ENCODE measurements at regions not wholly inside any gene's neighbourhood (a gene's known extent, or its start where the extent isn't known, plus 50 kb on each side); places are given as distances from the start of the nearest gene placed in this dataset.

DNA sequence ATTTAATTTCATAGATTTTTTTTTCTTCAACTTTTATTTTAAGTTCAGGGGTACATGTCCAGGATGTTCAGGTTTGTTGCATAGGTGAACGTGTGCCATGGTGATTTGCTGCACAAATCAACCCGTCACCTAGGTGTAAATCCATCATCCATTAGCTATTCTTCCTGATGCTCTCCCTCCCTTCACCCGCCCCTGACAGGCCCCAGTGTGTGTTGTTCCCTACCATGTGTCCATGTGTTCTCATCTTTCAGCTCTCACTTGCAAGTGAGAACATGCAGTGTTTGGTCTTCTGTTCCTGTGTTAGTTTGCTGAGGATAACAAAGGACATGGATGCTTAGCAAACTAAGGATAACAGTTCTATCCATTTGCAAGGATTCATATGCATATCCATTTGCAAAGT, 209.1 kb upstream of the ADCY2 start:
- H3K4me2 ChIP-seq (ENCODE audit: low read length): no peak overlapping the region
- H3K79me2 ChIP-seq (ENCODE audit: insufficient read depth, low read length): no peaks in the 10 kb centered on the region

DNA sequence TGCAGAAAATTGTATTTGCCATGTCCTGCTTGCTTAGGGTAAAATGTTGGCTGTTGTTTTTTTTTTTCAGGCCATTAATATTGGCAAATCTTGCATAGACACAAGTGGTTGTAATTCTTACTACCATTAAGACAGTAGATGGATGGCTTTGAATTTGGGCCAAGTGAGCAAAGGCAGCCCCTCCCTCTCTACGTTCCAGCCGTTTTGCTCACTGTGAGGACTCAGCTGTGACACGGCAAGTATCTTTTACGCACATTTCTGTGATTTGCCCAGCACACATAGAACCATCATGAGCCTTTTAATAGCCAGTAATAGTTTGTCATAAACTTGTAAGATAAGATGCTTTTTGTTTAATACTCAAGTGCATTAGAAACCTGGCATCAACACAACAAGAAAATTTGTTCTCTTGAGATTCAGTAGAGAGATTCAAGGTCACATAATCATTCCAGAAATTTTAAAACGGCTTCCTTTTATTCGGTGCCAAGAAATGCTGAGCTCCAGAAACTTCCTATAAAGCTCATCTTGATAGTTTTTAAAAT, 205.2 kb upstream of the ADCY2 start:
- H3K27ac ChIP-seq (ENCODE audit: low read depth, low read length, poor library complexity, severe bottlenecking): no peak overlapping the region
- no peak overlapping the region for H3K9ac ChIP-seq (ENCODE audit: low read length)
- H3K4me3 ChIP-seq (ENCODE audit: low read depth, low read length, poor library complexity, severe bottlenecking): no peak overlapping the region
- no peaks in the 10 kb centered on the region for H3K9me2 ChIP-seq (ENCODE audit: low read depth, low read length)
- H2AFZ ChIP-seq (ENCODE audit: low read length): no peak overlapping the region
- H3K27me3 ChIP-seq (ENCODE audit: insufficient read depth, low read length): no peaks in the 10 kb centered on the region
- no peaks in the 10 kb centered on the region for H4K20me1 ChIP-seq (ENCODE audit: insufficient read depth, low read length)
- H3K4me2 ChIP-seq (ENCODE audit: low read length): no peak overlapping the region
- no peaks in the 10 kb centered on the region for H3K79me2 ChIP-seq (ENCODE audit: insufficient read depth, low read length)
- no peaks in the 10 kb centered on the region for H3F3A ChIP-seq (ENCODE audit: insufficient read depth, low read length)
- H3K9me3 ChIP-seq (ENCODE audit: low read length): no peaks in the 10 kb centered on the region
- TF ChIP-seq, protein P1, sequence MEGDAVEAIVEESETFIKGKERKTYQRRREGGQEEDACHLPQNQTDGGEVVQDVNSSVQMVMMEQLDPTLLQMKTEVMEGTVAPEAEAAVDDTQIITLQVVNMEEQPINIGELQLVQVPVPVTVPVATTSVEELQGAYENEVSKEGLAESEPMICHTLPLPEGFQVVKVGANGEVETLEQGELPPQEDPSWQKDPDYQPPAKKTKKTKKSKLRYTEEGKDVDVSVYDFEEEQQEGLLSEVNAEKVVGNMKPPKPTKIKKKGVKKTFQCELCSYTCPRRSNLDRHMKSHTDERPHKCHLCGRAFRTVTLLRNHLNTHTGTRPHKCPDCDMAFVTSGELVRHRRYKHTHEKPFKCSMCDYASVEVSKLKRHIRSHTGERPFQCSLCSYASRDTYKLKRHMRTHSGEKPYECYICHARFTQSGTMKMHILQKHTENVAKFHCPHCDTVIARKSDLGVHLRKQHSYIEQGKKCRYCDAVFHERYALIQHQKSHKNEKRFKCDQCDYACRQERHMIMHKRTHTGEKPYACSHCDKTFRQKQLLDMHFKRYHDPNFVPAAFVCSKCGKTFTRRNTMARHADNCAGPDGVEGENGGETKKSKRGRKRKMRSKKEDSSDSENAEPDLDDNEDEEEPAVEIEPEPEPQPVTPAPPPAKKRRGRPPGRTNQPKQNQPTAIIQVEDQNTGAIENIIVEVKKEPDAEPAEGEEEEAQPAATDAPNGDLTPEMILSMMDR (IDR thresholded peaks at IDR 0.05; ENCODE audit: low read length): no peak
- TF ChIP-seq EZH2 (IDR thresholded peaks at IDR 0.05; ENCODE audit: borderline replicate concordance, low read length): no peak
- H3K4me1 ChIP-seq (ENCODE audit: insufficient read depth, low read length, severe bottlenecking): no peaks in the 10 kb centered on the region
- H3K36me3 ChIP-seq (ENCODE audit: insufficient read depth, low read length): no peaks in the 10 kb centered on the region

More for the DNA sequence above, 209.1 kb upstream of the ADCY2 start:
- H3K27me3 ChIP-seq (ENCODE audit: insufficient read depth, low read length): no peaks in the 10 kb centered on the region
- no peaks in the 10 kb centered on the region for H3K9me2 ChIP-seq (ENCODE audit: low read depth, low read length)
- no peak overlapping the region for H2AFZ ChIP-seq (ENCODE audit: low read length)
- no peaks in the 10 kb centered on the region for H3K9me3 ChIP-seq (ENCODE audit: low read length)
- no peaks in the 10 kb centered on the region for H3K36me3 ChIP-seq (ENCODE audit: insufficient read depth, low read length)
- H3K4me3 ChIP-seq (ENCODE audit: low read depth, low read length, poor library complexity, severe bottlenecking): no peak overlapping the region
- H3K27ac ChIP-seq (ENCODE audit: low read depth, low read length, poor library complexity, severe bottlenecking): no peak overlapping the region
- no peaks in the 10 kb centered on the region for H3F3A ChIP-seq (ENCODE audit: insufficient read depth, low read length)
- TF ChIP-seq, protein P1 (IDR thresholded peaks at IDR 0.05; ENCODE audit: low read length): no peak
- no peak for TF ChIP-seq EZH2 (IDR thresholded peaks at IDR 0.05; ENCODE audit: borderline replicate concordance, low read length)
- H3K9ac ChIP-seq (ENCODE audit: low read length): no peak overlapping the region
- no peaks in the 10 kb centered on the region for H3K4me1 ChIP-seq (ENCODE audit: insufficient read depth, low read length, severe bottlenecking)
- no peaks in the 10 kb centered on the region for H4K20me1 ChIP-seq (ENCODE audit: insufficient read depth, low read length)

DNA sequence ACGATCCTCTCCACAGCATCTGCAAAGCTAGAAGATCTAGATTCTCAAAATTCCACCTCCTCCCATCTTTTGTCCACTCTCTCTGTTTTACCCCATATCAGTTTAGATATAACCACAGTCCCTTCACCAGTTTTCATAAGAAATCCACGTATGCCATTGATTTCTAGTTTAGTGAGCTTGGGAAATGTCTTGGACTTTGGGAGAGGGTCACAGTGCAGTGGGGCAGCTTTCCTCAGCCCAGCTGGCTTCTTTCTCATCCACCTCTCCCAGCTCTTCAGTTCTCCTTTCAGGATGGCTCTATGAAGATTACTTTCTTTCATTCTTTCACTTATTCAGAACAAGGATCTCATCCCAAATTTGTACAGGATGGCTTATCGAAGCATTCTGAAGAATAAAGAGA, 203.9 kb upstream of the ADCY2 start:
- Histone ChIP-seq H3K9ac (ENCODE audit: low read length) (no peak overlapping the region), H2AFZ (ENCODE audit: low read length) (no peak overlapping the region), H3K4me1 (ENCODE audit: insufficient read depth, low read length, severe bottlenecking) (no peaks in the 10 kb centered on the region), H3K27me3 (ENCODE audit: insufficient read depth, low read length) (no peaks in the 10 kb centered on the region), H3K4me2 (ENCODE audit: low read length) (no peak overlapping the region), H3K36me3 (ENCODE audit: insufficient read depth, low read length) (no peaks in the 10 kb centered on the region), H3K27ac (ENCODE audit: low read depth, low read length, poor library complexity, severe bottlenecking) (no peak overlapping the region), H3F3A (ENCODE audit: insufficient read depth, low read length) (no peaks in the 10 kb centered on the region), H3K9me3 (ENCODE audit: low read length) (no peaks in the 10 kb centered on the region), H3K9me2 (ENCODE audit: low read depth, low read length) (no peaks in the 10 kb centered on the region), H4K20me1 (ENCODE audit: insufficient read depth, low read length) (no peaks in the 10 kb centered on the region), H3K79me2 (ENCODE audit: insufficient read depth, low read length) (no peaks in the 10 kb centered on the region), H3K4me3 (ENCODE audit: low read depth, low read length, poor library complexity, severe bottlenecking) (no peak overlapping the region)
- TF ChIP-seq EZH2 (IDR thresholded peaks at IDR 0.05; ENCODE audit: borderline replicate concordance, low read length): no peak
- TF ChIP-seq, protein P1 (IDR thresholded peaks at IDR 0.05; ENCODE audit: low read length): no peak
